ENCODE measurements at regions not wholly inside any gene's neighbourhood (a gene's known extent, or its start where the extent isn't known, plus 50 kb on each side); places are given as distances from the start of the nearest gene placed in this dataset.
A peak's percentile ranks its signal among the peaks of the same experiment; 100 is the strongest.

GRCh38 chr10:65196111-65196510, 1674.9 kb downstream of the REEP3 start:
- no peak for DNase-seq (ENCODE audit: low read depth)
- TF ChIP-seq CTCF (IDR thresholded peaks at IDR 0.05; ENCODE audit: insufficient read depth, low read depth, low read length, missing control alignments), result no peak
- no peak overlapping the region for H3K4me3 ChIP-seq (ENCODE audit: low read depth, low read length)

- no peak overlapping the region for H3K4me3 ChIP-seq (ENCODE audit: low read depth, low read length)
- TF ChIP-seq CTCF (IDR thresholded peaks at IDR 0.05; ENCODE audit: insufficient read depth, low read depth, low read length, missing control alignments), result no peak
- DNase-seq (ENCODE audit: low read depth), result no peak
Measured at GRCh38 chr10:65197935-65198334, 1676.7 kb downstream of the REEP3 start.

GRCh38 chr10:65201491-65201890, 1680.3 kb downstream of the REEP3 start:
- H3K4me3 ChIP-seq (ENCODE audit: low read depth, low read length), result no peak overlapping the region
- no peak for TF ChIP-seq CTCF (IDR thresholded peaks at IDR 0.05; ENCODE audit: insufficient read depth, low read depth, low read length, missing control alignments)
- no peak for DNase-seq (ENCODE audit: low read depth)

- H3K4me3 ChIP-seq (ENCODE audit: low read depth, low read length), result no peak overlapping the region
- TF ChIP-seq CTCF (IDR thresholded peaks at IDR 0.05; ENCODE audit: insufficient read depth, low read depth, low read length, missing control alignments), result no peak
- no peak for DNase-seq (ENCODE audit: low read depth)
Measured at GRCh38 chr10:65204999-65205398, 1683.8 kb downstream of the REEP3 start.

GRCh38 chr10:65213170-65213569, 1692.0 kb downstream of the REEP3 start:
- no peak overlapping the region for H3K4me3 ChIP-seq (ENCODE audit: low read depth, low read length)
- no peak for TF ChIP-seq CTCF (IDR thresholded peaks at IDR 0.05; ENCODE audit: insufficient read depth, low read depth, low read length, missing control alignments)
- peak; percentile 5 for DNase-seq (ENCODE audit: low read depth)

- no peak for TF ChIP-seq CTCF (IDR thresholded peaks at IDR 0.05; ENCODE audit: insufficient read depth, low read depth, low read length, missing control alignments)
Measured at GRCh38 chr10:65219444-65219843, 1698.2 kb downstream of the REEP3 start.

GRCh38 chr10:65231148-65231547, 1694.7 kb upstream of the LRRTM3 start:
- DNase-seq (ENCODE audit: low read depth), result no peak
- no peak overlapping the region for H3K4me3 ChIP-seq (ENCODE audit: low read depth, low read length)
- no peak for TF ChIP-seq CTCF (IDR thresholded peaks at IDR 0.05; ENCODE audit: insufficient read depth, low read depth, low read length, missing control alignments)

More at GRCh38 chr10:65219444-65219843, 1698.2 kb downstream of the REEP3 start:
- no peak overlapping the region for H3K4me3 ChIP-seq (ENCODE audit: low read depth, low read length)
- no peak for DNase-seq (ENCODE audit: low read depth)
